ENCODE measurements at regions not wholly inside any gene's neighbourhood (a gene's known extent, or its start where the extent isn't known, plus 50 kb on each side); places are given as distances from the start of the nearest gene placed in this dataset.

- H3K4me2 ChIP-seq: peak overlapping the region; percentile 84
Observed at GRCh38 chr5:124650147-124650561, 96.3 kb downstream of the ZNF608 start.

GRCh38 chr5:124649491-124650146 lies 96.8 kb downstream of the ZNF608 start:
- H3K4me1 ChIP-seq (ENCODE audit: control insufficient read depth in 1 of 2, insufficient read depth in 2 of 2, low read depth in 1 of 2, low read length in 1 of 2): peaks cover 30 to 63% of the 10 kb centered on the region in 2 experiments
- H3K79me2 ChIP-seq (ENCODE audit: insufficient read depth): no peaks in the 10 kb centered on the region
- peak overlapping the region; percentile 84 for H3K4me2 ChIP-seq
- ChIA-PET POLR2A (no interaction called here), CTCF (no interaction called here)
- peaks cover 0 to 2% of the 10 kb centered on the region in 2 experiments for H3K36me3 ChIP-seq (replicated peaks in 1 of 2; ENCODE audit: control insufficient read depth in 1 of 2, insufficient read depth in 2 of 2, low read length in 1 of 2)
- H3K9ac ChIP-seq: peak overlapping the region; percentile 32; the same call in 1 of the 2 replicates
- H3K27ac ChIP-seq (ENCODE audit: low read depth in 2 of 2, low read length in 1 of 2): peak overlapping the region; percentile 57 to 99
- H3K9me3 ChIP-seq: no peaks in the 10 kb centered on the region
- peaks cover 16% of the 10 kb centered on the region for H3F3A ChIP-seq (replicated peaks; ENCODE audit: insufficient read depth)
- H4K20me1 ChIP-seq (ENCODE audit: insufficient read depth): no peaks in the 10 kb centered on the region
- no peaks in the 10 kb centered on the region for H3K9me2 ChIP-seq
- no peaks in the 10 kb centered on the region for H3K27me3 ChIP-seq (ENCODE audit: insufficient read depth)
- H2AFZ ChIP-seq (ENCODE audit: low read depth): 0 out of 2 replicates have a peak overlapping the region, but pooled peaks have one; percentile 11
- 22% methylated on average over 11 of the region's 11 CpGs for WGBS (ENCODE audit: low lambda C conversion rate)
- H3K4me3 ChIP-seq (ENCODE audit: low read depth in 2 of 2, low read length in 1 of 2): peak overlapping the region; percentile 16 to 34; a peak in 3 of 4 replicates
- DNase-seq: peak; percentile 78
- TF ChIP-seq IRF3 (IDR thresholded peaks at IDR 0.05; ENCODE audit: low read depth, low read length) (no peak), MXI1 (IDR thresholded peaks at IDR 0.05; ENCODE audit: low read depth, low read length) (peak; percentile 72; the same call in 1 of the 2 replicates), SMC3 (IDR thresholded peaks at IDR 0.05; ENCODE audit: low read depth, low read length) (no peak), TAF1 (IDR thresholded peaks at IDR 0.05; ENCODE audit: borderline replicate concordance, low read depth, low read length) (no peak), NFIC (IDR thresholded peaks at IDR 0.05; ENCODE audit: borderline replicate concordance) (peak; percentile 82), MEF2A (IDR thresholded peaks at IDR 0.05; ENCODE audit: borderline replicate concordance, low read depth) (no peak), JUND (IDR thresholded peaks at IDR 0.05) (0 out of 2 replicates have a peak, but pooled peaks have one; percentile 3), EZH2phosphoT487 (IDR thresholded peaks at IDR 0.05; ENCODE audit: borderline replicate concordance, low read depth) (no peak), PBX3 (IDR thresholded peaks at IDR 0.05) (peak; percentile 36; the same call in 1 of the 2 replicates), YY1 (IDR thresholded peaks at IDR 0.05; ENCODE audit: low read depth) (no peak), CTCF (IDR thresholded peaks at IDR 0.05) (no peak), GATA2 (CRISPR knock-in tag; IDR thresholded peaks at IDR 0.05) (peak; percentile 29), REST (IDR thresholded peaks at IDR 0.05; ENCODE audit: low read depth, low read length) (no peak), RCOR1 (IDR thresholded peaks at IDR 0.05; ENCODE audit: low read length) (peak; percentile 60; the same call in 1 of the 2 replicates), TCF12 (IDR thresholded peaks at IDR 0.05) (no peak; the same call in 1 of the 2 replicates), POLR2AphosphoS5 (IDR thresholded peaks at IDR 0.05; ENCODE audit: low read depth, low read length) (peak; percentile 40; the same call in 1 of the 2 replicates), FOSL2 (IDR thresholded peaks at IDR 0.05; ENCODE audit: borderline replicate concordance, low read depth) (no peak), CHD2 (IDR thresholded peaks at IDR 0.05; ENCODE audit: low read length, partially characterized antibody) (peak; percentile 54)

More at GRCh38 chr5:124650147-124650561, 96.3 kb downstream of the ZNF608 start:
- Histone ChIP-seq H3K79me2 (ENCODE audit: insufficient read depth) (no peaks in the 10 kb centered on the region), H4K20me1 (ENCODE audit: insufficient read depth) (no peaks in the 10 kb centered on the region), H3K4me3 (ENCODE audit: low read depth in 2 of 2, low read length in 1 of 2) (peak overlapping the region; percentile 16 to 34; a peak in 3 of 4 replicates), H3K36me3 (replicated peaks in 1 of 2; ENCODE audit: control insufficient read depth in 1 of 2, insufficient read depth in 2 of 2, low read length in 1 of 2) (peaks cover 0 to 2% of the 10 kb centered on the region in 2 experiments), H3K27me3 (ENCODE audit: insufficient read depth) (no peaks in the 10 kb centered on the region), H3K4me1 (ENCODE audit: control insufficient read depth in 1 of 2, insufficient read depth in 2 of 2, low read depth in 1 of 2, low read length in 1 of 2) (peaks cover 31 to 68% of the 10 kb centered on the region in 2 experiments), H3K9me2 (no peaks in the 10 kb centered on the region), H3K9ac (peak overlapping the region; percentile 32), H3K9me3 (no peaks in the 10 kb centered on the region), H3F3A (replicated peaks; ENCODE audit: insufficient read depth) (peaks cover 19% of the 10 kb centered on the region), H3K27ac (ENCODE audit: low read depth in 2 of 2, low read length in 1 of 2) (peak overlapping the region; percentile 57 to 99), H2AFZ (ENCODE audit: low read depth) (no peak overlapping the region)
- CTCF ChIA-PET: interaction anchor here (1.1 to 1.4 kb wide), 3 partner anchors 52 to 239 kb away, joined by 3 to 4 read pairs (median 3); no protein-coding TSS in a partner anchor
- DNase-seq: no peak
- POLR2A ChIA-PET: no interaction called here
- WGBS (ENCODE audit: low lambda C conversion rate): 23% methylated on average over 4 of the region's 4 CpGs
- TF ChIP-seq GATA2 (CRISPR knock-in tag; IDR thresholded peaks at IDR 0.05): peak; percentile 3; the same call in 1 of the 2 replicates
- peak; percentile 1 for TF ChIP-seq CHD2 (IDR thresholded peaks at IDR 0.05; ENCODE audit: low read length, partially characterized antibody)
- no peak for TF ChIP-seq GABPA (IDR thresholded peaks at IDR 0.05; ENCODE audit: low read depth)

Data from SK-N-SH (cell line).